H9 (cell line): ENCODE measurements at regions not wholly inside any gene's neighbourhood (a gene's known extent, or its start where the extent isn't known, plus 50 kb on each side); places are given as distances from the start of the nearest gene placed in this dataset.

Experiments used
- DNase-seq: peaks from one replicate; pipeline ENCODE4 v3.0.0-alpha.2; 2017
- H2AFZ ChIP-seq: one replicate; pipeline ENCODE4 v1.6.1; 2013; ENCODE audit warnings: mild to moderate bottlenecking, low read length, control low read depth, moderate library complexity
- H2AK5ac ChIP-seq: 2 replicates; pipeline ENCODE4 v1.6.1; 2013; ENCODE audit warnings: low read length, control low read depth, mixed read lengths; ENCODE audit not compliant: insufficient read length
- H2BK120ac ChIP-seq: one replicate; pipeline ENCODE4 v1.6.1; 2013; ENCODE audit warnings: low read depth, mild to moderate bottlenecking, low read length, control low read depth, inconsistent platforms; ENCODE audit not compliant: poor library complexity, severe bottlenecking
- H2BK12ac ChIP-seq: 2 replicates; pipeline ENCODE4 v1.6.1; 2013; ENCODE audit warnings: low read length, control low read depth, mixed read lengths, low read depth; ENCODE audit not compliant: insufficient read length
- H2BK15ac ChIP-seq: 2 replicates; pipeline ENCODE4 v1.6.1; 2013; ENCODE audit warnings: low read depth, low read length, control low read depth
- H2BK20ac ChIP-seq: one replicate; pipeline ENCODE4 v1.6.1; 2013; ENCODE audit warnings: low read depth, mild to moderate bottlenecking, low read length, control low read depth, inconsistent platforms; ENCODE audit not compliant: poor library complexity, severe bottlenecking
- H2BK5ac ChIP-seq: 2 replicates; pipeline ENCODE4 v1.6.1; 2013; ENCODE audit warnings: low read length, control low read depth, mixed read lengths; ENCODE audit not compliant: insufficient read length
- H3K14ac ChIP-seq: 2 replicates; pipeline ENCODE4 v1.6.1; 2013; ENCODE audit warnings: low read length, control low read depth; ENCODE audit not compliant: insufficient read depth
- H3K18ac ChIP-seq: 2 replicates; pipeline ENCODE4 v1.6.1; 2013; ENCODE audit warnings: low read depth, mild to moderate bottlenecking, mixed read lengths, low read length, control low read depth; ENCODE audit not compliant: insufficient read length
- H3K23ac ChIP-seq: 2 replicates; pipeline ENCODE4 v1.6.1; 2013; ENCODE audit warnings: low read length, control low read depth, mixed read lengths, low read depth; ENCODE audit not compliant: insufficient read length
- H3K23me2 ChIP-seq: 2 replicates; pipeline ENCODE4 v1.6.1; 2013; ENCODE audit warnings: low read depth, mild to moderate bottlenecking, mixed read lengths, low read length, control low read depth; ENCODE audit not compliant: insufficient read length, poor library complexity, severe bottlenecking
- H3K27ac ChIP-seq: 2 replicates; pipeline ENCODE4 v1.5.1; 2013; ENCODE audit warnings: low read length, control low read depth, mixed read lengths, low read depth; ENCODE audit not compliant: insufficient read length
- H3K27me3 ChIP-seq: 2 replicates; pipeline ENCODE4 v1.6.1; 2013; ENCODE audit warnings: low read length, control low read depth, inconsistent platforms; ENCODE audit not compliant: insufficient read depth
- H3K4ac ChIP-seq: 2 replicates; pipeline ENCODE4 v1.6.1; 2013; ENCODE audit warnings: low read depth, mild to moderate bottlenecking, control low read depth, inconsistent platforms, low read length, moderate library complexity
- H3K4me1 ChIP-seq: 2 replicates; pipeline ENCODE4 v1.6.1; 2013; ENCODE audit warnings: low read length, control low read depth, inconsistent platforms; ENCODE audit not compliant: insufficient read depth
- H3K4me2 ChIP-seq: 2 replicates; pipeline ENCODE4 v1.6.1; 2013; ENCODE audit warnings: low read length, control low read depth, mixed read lengths; ENCODE audit not compliant: insufficient read length, insufficient read depth
- H3K56ac ChIP-seq: 2 replicates; pipeline ENCODE4 v1.6.1; 2013; ENCODE audit warnings: low read depth, mild to moderate bottlenecking, mixed read lengths, low read length, control low read depth; ENCODE audit not compliant: insufficient read length
- H3K79me1 ChIP-seq: 2 replicates; pipeline ENCODE4 v1.6.1; 2013; ENCODE audit warnings: low read depth, mild to moderate bottlenecking, moderate library complexity, low read length, control low read depth, inconsistent platforms; ENCODE audit not compliant: insufficient read depth, poor library complexity, severe bottlenecking
- H3K79me2 ChIP-seq: 2 replicates; pipeline ENCODE4 v1.6.1; 2013; ENCODE audit warnings: low read length, control low read depth, inconsistent platforms; ENCODE audit not compliant: insufficient read depth
- H3K9ac ChIP-seq: 2 replicates; pipeline ENCODE4 v1.6.1; 2013; ENCODE audit warnings: low read length, control low read depth, mixed read lengths; ENCODE audit not compliant: insufficient read length; ENCODE audit errors: extremely low read depth
- H3K9me3 ChIP-seq: one replicate; pipeline ENCODE4 v1.6.1; 2013; ENCODE audit warnings: low read depth, low read length, inconsistent platforms; ENCODE audit not compliant: control insufficient read depth
- H3T11ph ChIP-seq: one replicate; pipeline ENCODE4 v1.6.1; 2013; ENCODE audit warnings: mild to moderate bottlenecking, low read length, control low read depth, inconsistent platforms
- H4K20me1 ChIP-seq: one replicate; pipeline ENCODE4 v1.6.1; 2013; ENCODE audit not compliant: control insufficient read depth, insufficient read length, insufficient read depth
- H4K5ac ChIP-seq: 2 replicates; pipeline ENCODE4 v1.6.1; 2013; ENCODE audit warnings: low read depth, mild to moderate bottlenecking, mixed read lengths, low read length, control low read depth; ENCODE audit not compliant: insufficient read length
- H4K8ac ChIP-seq: replicated peaks from 2 replicates; pipeline ENCODE4 v1.6.1; 2013; ENCODE audit warnings: low read length, control low read depth, mixed read lengths, low read depth; ENCODE audit not compliant: insufficient read length
- H4K91ac ChIP-seq: 2 replicates; pipeline ENCODE4 v1.6.1; 2013; ENCODE audit warnings: low read depth, mild to moderate bottlenecking, moderate library complexity, mixed read lengths, low read length, control low read depth; ENCODE audit not compliant: insufficient read length
- H3K27ac Mint-ChIP-seq, 3 experiments: 2 replicates in 2 of 3; 3 replicates in 1 of 3; pipeline ENCODE4 v1.8.0; 2020 to 2021; ENCODE audit warnings: mixed read lengths in 3 of 3, mild to moderate bottlenecking in 1 of 3, moderate library complexity in 1 of 3
- H3K27me3 Mint-ChIP-seq: 2 replicates; pipeline ENCODE4 v1.8.0; 2021; ENCODE audit warnings: low read depth, mild to moderate bottlenecking, moderate library complexity, mixed read lengths
- H3K36me3 Mint-ChIP-seq, 3 experiments: 2 replicates in 2 of 3; 3 replicates in 1 of 3; pipeline ENCODE4 v1.8.0; 2020 to 2021; ENCODE audit warnings: low read depth in 3 of 3, mixed read lengths in 3 of 3; ENCODE audit not compliant: insufficient read depth in 1 of 3
- H3K4me1 Mint-ChIP-seq, 2 experiments: 2 replicates each; pipeline ENCODE4 v1.8.0; 2020; ENCODE audit warnings: mixed read lengths in 2 of 2
- H3K4me3 Mint-ChIP-seq, 2 experiments: 2 replicates in 1 of 2; 3 replicates in 1 of 2; pipeline ENCODE4 v1.8.0; 2020 to 2021; ENCODE audit warnings: mild to moderate bottlenecking in 2 of 2, mixed read lengths in 2 of 2, moderate library complexity in 1 of 2
- H3K9me3 Mint-ChIP-seq, 2 experiments: 2 replicates in 1 of 2; 3 replicates in 1 of 2; pipeline ENCODE4 v1.8.0; 2020; ENCODE audit warnings: mild to moderate bottlenecking in 2 of 2, mixed read lengths in 2 of 2, moderate library complexity in 1 of 2
- WGBS: extraction: QIAGEN DNeasy Blood & Tissue Kit; methylation state at CpG from one replicate; pipeline ENCODE4 v1.1.7; 2013; ENCODE audit warnings: missing lambda C conversion rate, low lambda C conversion rate, mixed read lengths; ENCODE audit not compliant: insufficient read length; ENCODE audit errors: extremely low coverage; 5-methylcytosine and 5-hydroxymethylcytosine counted together
- TF ChIP-seq, protein P1 (sequence below): fragments of 200-600 bp; sonication (generic); conservative IDR thresholded peaks from 3 replicates; pipeline ENCODE4 v1.8.0; 2021; ENCODE audit warnings: antibody characterized with exemption, mild to moderate bottlenecking

GRCh38 chrX:140206657-140207056, 241.3 kb upstream of the CXorf66 start:
- Histone ChIP-seq H2BK20ac (no peak overlapping the region), H3K9ac (no peak overlapping the region), H4K8ac (no peak overlapping the region), H3K79me1 (no peaks in the 10 kb centered on the region), H4K91ac (no peak overlapping the region), H3K56ac (no peak overlapping the region), H2AFZ (no peak overlapping the region), H3K14ac (no peak overlapping the region), H2BK15ac (no peak overlapping the region), H3K23ac (no peak overlapping the region), H3T11ph (no peak overlapping the region), H3K4ac (no peak overlapping the region), H4K20me1 (no peaks in the 10 kb centered on the region), H3K27me3 (no peaks in the 10 kb centered on the region), H3K79me2 (no peaks in the 10 kb centered on the region), H2BK5ac (no peak overlapping the region), H2BK120ac (no peak overlapping the region), H3K4me2 (no peak overlapping the region), H2AK5ac (no peak overlapping the region), H4K5ac (no peak overlapping the region), H3K27ac (no peak overlapping the region), H3K23me2 (no peaks in the 10 kb centered on the region), H3K4me1 (no peaks in the 10 kb centered on the region), H2BK12ac (no peak overlapping the region), H3K18ac (no peak overlapping the region), H3K9me3 (no peaks in the 10 kb centered on the region)
- DNase-seq = no peak
- Mint-ChIP-seq H3K9me3 (no peaks in the 10 kb centered on the region), H3K4me1 (peaks cover 8 to 10% of the 10 kb centered on the region in 2 experiments), H3K4me3 (no peak overlapping the region), H3K27ac (no peak overlapping the region), H3K27me3 (no peaks in the 10 kb centered on the region), H3K36me3 (no peaks in the 10 kb centered on the region)
- WGBS = no CpG with 5 or more reads among the region's 1 CpG
- TF ChIP-seq, protein P1, sequence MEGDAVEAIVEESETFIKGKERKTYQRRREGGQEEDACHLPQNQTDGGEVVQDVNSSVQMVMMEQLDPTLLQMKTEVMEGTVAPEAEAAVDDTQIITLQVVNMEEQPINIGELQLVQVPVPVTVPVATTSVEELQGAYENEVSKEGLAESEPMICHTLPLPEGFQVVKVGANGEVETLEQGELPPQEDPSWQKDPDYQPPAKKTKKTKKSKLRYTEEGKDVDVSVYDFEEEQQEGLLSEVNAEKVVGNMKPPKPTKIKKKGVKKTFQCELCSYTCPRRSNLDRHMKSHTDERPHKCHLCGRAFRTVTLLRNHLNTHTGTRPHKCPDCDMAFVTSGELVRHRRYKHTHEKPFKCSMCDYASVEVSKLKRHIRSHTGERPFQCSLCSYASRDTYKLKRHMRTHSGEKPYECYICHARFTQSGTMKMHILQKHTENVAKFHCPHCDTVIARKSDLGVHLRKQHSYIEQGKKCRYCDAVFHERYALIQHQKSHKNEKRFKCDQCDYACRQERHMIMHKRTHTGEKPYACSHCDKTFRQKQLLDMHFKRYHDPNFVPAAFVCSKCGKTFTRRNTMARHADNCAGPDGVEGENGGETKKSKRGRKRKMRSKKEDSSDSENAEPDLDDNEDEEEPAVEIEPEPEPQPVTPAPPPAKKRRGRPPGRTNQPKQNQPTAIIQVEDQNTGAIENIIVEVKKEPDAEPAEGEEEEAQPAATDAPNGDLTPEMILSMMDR = no peak
